ENCODE measurements at regions not wholly inside any gene's neighbourhood (a gene's known extent, or its start where the extent isn't known, plus 50 kb on each side); places are given as distances from the start of the nearest gene placed in this dataset.
"Not testable (repeated sequence)": the region's sequence is repeated elsewhere in the genome, so short reads cannot be mapped to it uniquely, and the experiment has no call there.

DNA sequence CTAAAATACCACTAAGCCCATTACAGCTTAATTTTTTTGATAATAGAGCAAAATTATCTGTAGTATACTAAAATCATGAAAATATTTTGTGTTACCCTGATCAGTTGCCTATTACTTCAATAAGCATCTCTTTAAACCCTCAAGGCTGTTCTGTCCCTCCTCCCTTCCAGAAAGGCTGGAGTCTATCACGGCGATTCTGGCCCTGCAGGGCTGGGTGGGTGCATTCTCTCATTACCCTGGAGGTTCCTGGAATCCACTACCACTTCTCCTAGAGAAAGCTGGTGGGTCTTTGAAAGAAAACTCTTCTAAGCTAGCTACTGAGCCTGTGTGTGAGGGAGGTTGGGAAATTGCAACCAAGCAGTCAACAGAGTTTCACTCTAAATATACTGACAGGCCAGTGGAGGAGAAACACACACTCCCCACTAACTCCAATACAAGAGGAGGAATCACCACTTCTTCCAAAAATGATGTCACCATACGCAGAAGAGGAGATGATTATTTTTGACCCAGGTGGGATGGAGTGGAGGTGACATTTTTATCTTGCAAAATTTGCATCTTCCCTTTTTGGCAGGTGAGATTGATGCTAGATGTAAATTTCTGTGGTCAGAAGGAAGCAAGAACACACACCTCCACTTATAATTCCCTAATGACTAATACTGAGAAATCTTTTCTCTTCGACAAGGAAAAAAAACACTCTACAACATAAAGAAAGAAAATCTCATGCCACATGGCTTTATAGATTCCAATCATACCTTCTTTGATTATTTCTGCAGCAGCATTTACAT lies 182.3 kb upstream of the PHACTR1 start:
- Mint-ChIP-seq H3K4me1 (peaks cover 4% of the 10 kb centered on the region), H3K9me3 (no peaks in the 10 kb centered on the region), H3K27ac (no peak overlapping the region), H3K27me3 (peaks cover 7% of the 10 kb centered on the region), H3K4me3 (no peak overlapping the region), H3K36me3 (ENCODE audit: low read depth) (no peaks in the 10 kb centered on the region)
- intact Hi-C loops (cut with micrococcal nuclease), result no loop called here
- no peak for DNase-seq

DNA sequence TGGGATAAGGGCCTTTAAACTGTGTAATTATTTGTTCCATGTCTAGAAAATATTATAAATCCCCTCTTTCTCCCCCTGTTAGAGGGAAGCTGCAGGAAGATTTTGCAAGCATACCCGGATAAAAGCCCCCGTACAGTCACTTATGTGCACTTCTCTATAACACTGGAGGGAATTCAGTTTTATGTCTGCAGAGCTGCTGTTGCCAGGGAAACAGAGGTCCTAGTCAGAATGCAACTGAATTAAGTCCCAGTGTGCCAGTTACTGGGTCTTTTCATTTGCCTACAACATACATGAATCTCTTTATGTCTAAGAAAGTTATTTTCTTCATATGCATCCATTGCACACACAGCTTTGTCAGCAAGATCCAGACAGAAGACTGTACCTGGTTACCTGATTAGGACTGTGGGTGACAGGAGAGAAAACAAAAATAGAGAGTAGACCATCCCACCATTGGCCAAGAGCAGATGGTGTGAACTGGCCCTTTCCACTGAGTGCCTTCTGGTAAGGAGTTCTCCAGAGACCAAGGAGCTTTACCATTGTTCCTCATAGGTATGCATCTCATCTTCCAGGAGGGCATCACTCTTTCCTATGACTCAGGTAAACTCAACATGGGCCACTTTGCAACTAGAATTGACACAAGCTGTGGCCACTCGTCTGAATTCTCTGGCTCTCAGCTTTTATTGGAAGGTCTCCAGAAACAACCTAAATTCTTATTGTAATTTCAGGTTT lies 180.8 kb upstream of the PHACTR1 start:
- Mint-ChIP-seq H3K27ac (no peak overlapping the region), H3K4me3 (no peak overlapping the region), H3K27me3 (peaks cover 4% of the 10 kb centered on the region), H3K4me1 (no peaks in the 10 kb centered on the region), H3K9me3 (no peaks in the 10 kb centered on the region), H3K36me3 (ENCODE audit: low read depth) (no peaks in the 10 kb centered on the region)
- intact Hi-C loops (cut with micrococcal nuclease), result no loop called here
- no peak for DNase-seq

DNA sequence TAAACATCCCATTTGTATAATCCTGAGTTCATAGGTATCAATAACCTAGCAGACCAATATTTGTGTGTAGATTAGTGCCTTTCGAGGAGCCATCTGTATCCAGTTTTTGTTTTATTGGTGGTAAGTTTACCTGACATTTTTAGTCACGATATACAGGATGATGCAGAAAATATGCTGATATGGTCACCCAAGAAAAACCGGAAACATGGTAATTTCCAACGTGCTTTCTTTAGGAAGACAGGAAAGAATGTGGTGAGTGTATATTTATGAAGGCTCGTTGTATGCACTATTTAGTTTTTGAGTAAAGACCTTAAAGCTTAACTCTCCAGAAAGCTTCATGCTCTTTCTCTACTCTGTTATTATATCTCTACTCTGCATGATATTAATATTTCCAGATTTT lies 180.2 kb upstream of the PHACTR1 start:
- intact Hi-C loops (cut with micrococcal nuclease), result no loop called here
- H3K9me3 Mint-ChIP-seq, result no peaks in the 10 kb centered on the region
- no peak for DNase-seq
- H3K27me3 Mint-ChIP-seq, result peaks cover 4% of the 10 kb centered on the region
- H3K4me3 Mint-ChIP-seq, result no peak overlapping the region
- H3K36me3 Mint-ChIP-seq (ENCODE audit: low read depth), result no peaks in the 10 kb centered on the region
- H3K4me1 Mint-ChIP-seq, result no peaks in the 10 kb centered on the region
- no peak overlapping the region for H3K27ac Mint-ChIP-seq

DNA sequence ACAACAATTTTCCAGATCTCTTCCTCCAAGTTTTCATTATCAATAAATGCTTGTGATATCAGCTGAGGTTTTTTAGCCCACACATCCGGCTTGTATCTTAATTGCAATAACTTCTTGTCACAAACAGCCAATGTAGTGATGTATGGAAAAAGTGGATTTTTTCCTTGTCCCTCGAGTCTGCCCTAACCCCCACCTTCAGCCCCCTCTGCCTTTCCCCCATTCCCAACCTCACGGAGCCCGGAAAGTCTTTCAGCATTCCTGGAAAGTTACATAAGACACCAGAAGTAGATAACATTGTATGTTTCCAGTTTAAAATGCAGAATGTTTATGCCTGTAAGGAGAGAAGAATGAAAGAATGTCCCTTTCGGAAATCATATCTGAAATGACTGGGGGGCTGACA lies 179.2 kb upstream of the PHACTR1 start:
- Mint-ChIP-seq H3K27me3 (peaks cover 4% of the 10 kb centered on the region), H3K36me3 (ENCODE audit: low read depth) (no peaks in the 10 kb centered on the region), H3K4me1 (no peaks in the 10 kb centered on the region), H3K9me3 (no peaks in the 10 kb centered on the region), H3K27ac (no peak overlapping the region), H3K4me3 (no peak overlapping the region)
- intact Hi-C loops (cut with micrococcal nuclease), result no loop called here
- no peak for DNase-seq

DNA sequence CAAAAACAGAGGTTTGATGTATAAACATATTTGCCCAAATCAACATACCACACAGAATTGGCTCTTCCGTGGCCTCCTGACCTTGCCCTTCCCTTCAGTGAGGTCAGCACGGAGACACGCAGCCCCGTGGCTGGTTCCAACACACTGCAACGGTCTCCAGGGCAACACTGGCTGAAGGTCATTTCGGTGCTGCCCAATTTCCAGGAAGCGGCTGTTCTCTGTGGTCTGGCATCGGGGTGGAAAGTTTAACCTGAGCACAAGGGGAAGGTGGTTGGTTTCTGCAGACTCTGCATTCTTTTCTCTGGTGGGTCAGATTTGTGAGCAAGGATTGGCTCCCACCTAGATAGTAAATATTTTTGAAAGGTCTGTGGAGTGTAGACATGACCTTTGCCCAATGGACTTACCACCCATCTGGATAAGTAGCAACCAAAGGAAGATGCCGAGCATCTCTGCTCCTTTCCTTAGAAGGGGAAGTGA lies 177.6 kb upstream of the PHACTR1 start:
- Mint-ChIP-seq H3K36me3 (ENCODE audit: low read depth) (no peaks in the 10 kb centered on the region), H3K9me3 (no peaks in the 10 kb centered on the region), H3K27ac (no peak overlapping the region), H3K4me1 (no peaks in the 10 kb centered on the region), H3K4me3 (no peak overlapping the region), H3K27me3 (no peaks in the 10 kb centered on the region)
- DNase-seq, result no peak
- intact Hi-C loops (cut with micrococcal nuclease), result no loop called here

DNA sequence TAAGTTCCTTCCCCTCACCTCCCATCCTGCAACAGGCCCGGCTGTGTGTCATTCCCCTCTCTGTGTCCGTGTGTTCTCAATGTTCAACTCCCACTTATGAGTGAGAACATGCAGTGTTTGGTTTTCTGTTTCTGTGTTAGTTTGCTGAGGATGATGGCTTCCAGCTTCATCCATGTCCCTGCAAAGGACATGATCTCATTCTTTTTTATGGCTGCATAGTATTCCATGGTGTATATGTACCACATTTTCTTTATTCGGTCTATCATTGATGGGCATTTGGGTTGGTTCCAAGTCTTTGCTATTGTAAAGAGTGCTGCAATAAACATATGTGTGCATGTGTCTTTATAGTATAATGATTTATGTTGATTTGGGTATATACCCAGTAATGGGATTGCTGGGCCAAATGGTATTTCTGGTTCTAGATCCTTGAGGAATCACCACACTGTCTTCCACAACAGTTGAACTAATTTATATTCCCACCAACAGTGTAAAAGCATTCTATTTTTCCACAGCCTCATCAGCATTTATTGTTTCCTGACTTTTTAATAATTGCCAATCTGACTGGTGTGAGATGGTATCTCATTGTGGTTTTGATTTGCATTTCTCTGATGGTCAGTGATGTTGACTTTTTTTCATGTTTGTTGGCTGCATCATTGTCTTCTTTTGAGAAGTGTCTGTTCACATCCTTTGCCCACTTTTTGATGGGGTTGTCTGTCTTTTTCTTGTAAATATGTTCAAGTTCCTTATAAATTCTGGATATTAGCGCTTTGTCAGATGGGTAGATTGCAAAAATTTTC lies 174.1 kb upstream of the PHACTR1 start:
- H3K9me3 Mint-ChIP-seq; DNase-seq; intact Hi-C loops (cut with micrococcal nuclease); H3K4me1 Mint-ChIP-seq; H3K36me3 Mint-ChIP-seq (ENCODE audit: low read depth); H3K27me3 Mint-ChIP-seq; H3K4me3 Mint-ChIP-seq; H3K27ac Mint-ChIP-seq: not testable (repeated sequence)

DNA sequence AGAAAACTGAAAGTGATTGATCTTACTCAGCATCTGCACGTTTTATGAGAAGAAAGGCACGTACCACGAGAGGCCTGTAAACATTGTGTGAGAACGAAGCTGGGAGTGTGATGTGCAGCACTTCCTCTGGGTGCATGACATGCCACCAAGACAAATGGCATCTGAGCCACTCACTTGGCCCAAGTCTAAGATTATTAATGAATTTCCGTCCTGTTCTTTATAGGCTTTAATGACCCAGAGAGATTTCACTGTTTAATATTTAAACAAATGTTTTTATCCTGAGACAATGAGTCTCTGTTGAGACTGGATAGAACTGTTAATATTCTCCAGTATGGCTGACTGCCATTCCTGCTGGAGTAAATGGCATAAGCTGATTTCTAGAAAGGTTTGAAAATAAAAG lies 172.6 kb upstream of the PHACTR1 start:
- H3K4me3 Mint-ChIP-seq, result no peak overlapping the region
- H3K4me1 Mint-ChIP-seq, result no peaks in the 10 kb centered on the region
- intact Hi-C loops (cut with micrococcal nuclease), result no loop called here
- no peaks in the 10 kb centered on the region for H3K27me3 Mint-ChIP-seq
- DNase-seq, result no peak
- peaks cover 4% of the 10 kb centered on the region for H3K9me3 Mint-ChIP-seq
- H3K27ac Mint-ChIP-seq, result no peak overlapping the region
- no peaks in the 10 kb centered on the region for H3K36me3 Mint-ChIP-seq (ENCODE audit: low read depth)

DNA sequence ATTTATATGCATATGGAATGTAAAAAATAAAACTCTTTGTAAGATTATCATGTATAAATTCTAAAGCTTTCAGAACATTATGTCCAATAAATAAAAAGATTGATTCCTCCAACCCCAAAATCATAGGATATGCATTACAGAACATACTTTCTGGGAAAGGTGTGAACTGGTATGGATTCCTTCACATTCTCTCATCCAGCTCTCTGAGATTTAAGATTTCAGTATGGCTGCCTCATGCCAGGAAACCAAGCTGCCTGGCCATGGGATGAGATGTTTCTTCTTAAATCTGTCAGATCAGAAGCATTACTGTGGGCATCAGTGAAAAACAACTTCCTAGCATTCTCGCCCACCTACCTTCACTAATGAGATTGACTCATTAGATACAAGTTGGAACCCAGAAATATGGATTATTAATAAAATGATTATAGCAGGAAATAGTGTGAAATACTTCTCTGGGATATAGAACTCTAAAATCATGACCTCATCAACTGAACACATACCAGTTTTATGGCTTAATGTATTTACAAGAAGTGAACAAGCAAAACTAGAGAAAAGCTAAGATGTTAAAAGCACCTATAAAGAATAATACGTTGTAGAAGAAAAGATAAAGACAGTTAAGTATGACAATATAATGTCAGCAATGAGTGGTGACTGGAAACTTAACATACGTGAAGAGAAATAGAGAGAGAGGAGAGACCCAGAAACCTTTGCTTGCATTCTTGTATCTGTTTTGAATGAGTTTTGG lies 171.6 kb upstream of the PHACTR1 start:
- intact Hi-C loops (cut with micrococcal nuclease), result no loop called here
- Mint-ChIP-seq H3K27ac (no peak overlapping the region), H3K36me3 (ENCODE audit: low read depth) (no peaks in the 10 kb centered on the region), H3K9me3 (peaks cover 4% of the 10 kb centered on the region), H3K4me3 (no peak overlapping the region), H3K27me3 (no peaks in the 10 kb centered on the region), H3K4me1 (no peaks in the 10 kb centered on the region)
- no peak for DNase-seq

DNA sequence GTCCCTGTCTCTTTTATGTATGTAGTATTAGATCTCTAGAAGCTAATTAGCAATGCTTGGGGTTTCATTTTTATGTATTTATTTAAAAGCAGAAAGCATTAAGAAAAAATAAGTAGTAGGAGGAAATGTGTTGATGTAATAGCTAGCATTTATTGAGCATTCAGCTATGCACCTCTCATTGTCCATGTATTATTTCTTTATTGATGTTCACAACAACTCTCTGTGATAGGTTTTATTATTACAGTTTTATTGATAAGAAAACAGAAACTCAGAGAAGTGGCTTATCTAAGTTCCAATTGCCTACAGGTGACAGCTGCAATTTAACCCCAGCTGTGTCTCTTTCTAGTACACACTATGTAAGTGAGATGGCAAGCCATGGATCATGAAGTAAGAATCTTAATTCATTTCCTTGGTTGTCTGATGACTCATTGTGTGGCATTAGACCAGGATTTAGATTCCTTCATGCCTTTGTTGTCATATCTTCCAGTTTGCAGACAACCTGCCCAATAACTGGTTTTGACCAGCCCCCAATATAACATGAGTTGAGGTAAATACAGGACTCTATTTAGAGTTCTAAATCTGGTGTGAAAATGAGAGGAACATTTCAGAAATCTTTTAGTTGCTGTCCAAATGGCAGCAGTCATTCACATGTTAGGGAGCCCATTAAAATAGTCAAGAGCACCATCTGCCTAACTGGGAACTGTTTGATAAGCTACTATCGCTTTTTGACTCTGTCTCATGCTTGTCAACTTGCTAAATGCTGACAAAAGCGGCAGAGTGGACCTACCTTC lies 170.8 kb upstream of the PHACTR1 start:
- Mint-ChIP-seq H3K4me1 (no peaks in the 10 kb centered on the region), H3K9me3 (peaks cover 4% of the 10 kb centered on the region), H3K27ac (no peak overlapping the region), H3K27me3 (no peaks in the 10 kb centered on the region), H3K36me3 (ENCODE audit: low read depth) (no peaks in the 10 kb centered on the region), H3K4me3 (no peak overlapping the region)
- DNase-seq, result no peak
- intact Hi-C loops (cut with micrococcal nuclease), result no loop called here

DNA sequence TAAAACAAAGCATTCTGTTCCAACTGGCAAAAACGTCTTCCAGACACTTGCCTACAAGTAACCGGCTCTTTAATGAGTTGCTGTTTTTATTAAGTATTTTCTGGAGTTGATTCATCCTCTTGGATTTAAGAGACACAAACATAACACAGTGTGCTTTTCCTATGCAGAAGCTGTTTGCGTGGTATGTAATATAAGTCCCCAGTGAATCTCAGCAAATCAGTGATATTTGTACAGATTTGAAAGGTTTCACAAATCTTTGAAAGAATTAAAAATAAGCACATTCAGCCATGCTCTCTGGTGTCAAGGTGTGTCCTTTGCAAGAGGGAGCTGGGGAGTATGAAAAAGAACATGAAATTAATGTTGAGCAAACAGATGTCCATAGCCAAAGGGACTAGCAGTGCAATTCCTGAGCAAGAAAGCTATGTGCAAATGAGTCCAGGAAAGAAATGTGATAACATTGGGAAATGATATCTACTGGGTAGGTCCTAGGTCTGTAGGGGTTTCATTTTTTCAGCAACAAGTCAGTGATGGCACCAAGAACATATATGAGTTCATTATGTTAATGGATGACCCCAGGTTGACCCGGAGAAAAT lies 170.1 kb upstream of the PHACTR1 start:
- DNase-seq, result no peak
- no peaks in the 10 kb centered on the region for H3K27me3 Mint-ChIP-seq
- H3K4me3 Mint-ChIP-seq, result no peak overlapping the region
- H3K9me3 Mint-ChIP-seq, result peaks cover 4% of the 10 kb centered on the region
- intact Hi-C loops (cut with micrococcal nuclease), result no loop called here
- no peak overlapping the region for H3K27ac Mint-ChIP-seq
- no peaks in the 10 kb centered on the region for H3K36me3 Mint-ChIP-seq (ENCODE audit: low read depth)
- no peaks in the 10 kb centered on the region for H3K4me1 Mint-ChIP-seq

DNA sequence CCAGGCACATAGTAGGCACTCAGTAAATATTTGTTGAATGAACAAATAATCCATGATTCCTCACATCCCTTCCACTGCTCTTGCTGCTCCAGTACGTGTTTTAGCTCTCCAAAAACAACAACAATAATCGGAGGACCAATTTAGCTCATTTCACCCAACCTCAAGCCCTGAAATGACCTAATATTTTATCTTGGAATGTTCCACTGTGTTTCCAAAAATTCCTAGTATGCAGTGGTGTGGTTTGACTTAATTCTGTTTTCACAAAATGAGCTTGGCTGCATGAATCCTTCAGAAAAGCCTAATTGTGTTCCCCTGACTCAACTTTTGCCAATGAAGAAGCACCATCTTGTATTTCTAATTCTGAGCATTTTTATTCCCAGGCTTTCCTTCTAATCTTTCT lies 168.0 kb upstream of the PHACTR1 start:
- no peaks in the 10 kb centered on the region for H3K4me1 Mint-ChIP-seq
- intact Hi-C loops (cut with micrococcal nuclease), result no loop called here
- DNase-seq, result no peak
- H3K27ac Mint-ChIP-seq, result no peak overlapping the region
- H3K4me3 Mint-ChIP-seq, result no peak overlapping the region
- peaks cover 4% of the 10 kb centered on the region for H3K9me3 Mint-ChIP-seq
- no peaks in the 10 kb centered on the region for H3K27me3 Mint-ChIP-seq
- H3K36me3 Mint-ChIP-seq (ENCODE audit: low read depth), result no peaks in the 10 kb centered on the region

DNA sequence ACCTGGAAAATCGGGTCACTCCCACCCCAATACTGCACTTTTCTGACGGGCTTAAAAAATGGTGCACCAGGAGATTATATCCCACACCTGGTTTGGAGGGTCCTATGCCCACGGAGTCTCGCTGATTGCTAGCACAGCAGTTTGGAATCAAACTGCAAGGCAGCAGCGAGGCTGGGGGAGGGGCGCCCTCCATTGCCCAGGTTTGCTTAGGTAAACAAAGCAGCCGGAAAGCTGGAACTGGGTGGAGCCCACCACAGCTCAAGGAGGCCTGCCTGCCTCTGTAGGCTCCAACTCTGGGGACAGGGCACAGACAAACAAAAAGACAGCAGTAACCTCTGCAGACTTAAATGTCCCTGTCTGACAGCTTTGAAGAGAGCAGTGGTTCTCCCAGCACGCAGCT lies 167.1 kb upstream of the PHACTR1 start:
- intact Hi-C loops (cut with micrococcal nuclease), result not testable (repeated sequence)

DNA sequence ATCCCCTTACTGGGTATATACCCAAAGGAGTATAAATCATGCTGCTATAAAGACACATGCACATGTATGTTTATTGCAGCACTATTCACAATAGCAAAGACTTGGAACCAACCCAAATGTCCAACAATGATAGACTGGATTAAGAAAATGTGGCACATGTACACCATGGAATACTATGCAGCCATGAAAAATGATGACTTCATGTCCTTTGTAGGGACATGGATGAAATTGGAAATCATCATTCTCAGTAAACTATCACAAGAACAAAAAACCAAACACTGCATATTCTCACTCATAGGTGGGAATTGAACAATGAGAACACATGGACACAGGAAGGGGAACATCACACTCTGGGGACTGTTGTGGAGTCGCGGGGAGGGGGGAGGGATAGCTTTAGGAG lies 161.7 kb upstream of the PHACTR1 start:
- H3K4me1 Mint-ChIP-seq; intact Hi-C loops (cut with micrococcal nuclease); H3K27ac Mint-ChIP-seq; DNase-seq; H3K4me3 Mint-ChIP-seq; H3K9me3 Mint-ChIP-seq; H3K27me3 Mint-ChIP-seq; H3K36me3 Mint-ChIP-seq (ENCODE audit: low read depth): not testable (repeated sequence)

More for the DNA sequence above, 167.1 kb upstream of the PHACTR1 start:
- not testable (repeated sequence) for H3K4me1 Mint-ChIP-seq; H3K36me3 Mint-ChIP-seq (ENCODE audit: low read depth); H3K4me3 Mint-ChIP-seq; DNase-seq; H3K27me3 Mint-ChIP-seq; H3K27ac Mint-ChIP-seq; H3K9me3 Mint-ChIP-seq

All from activated CD4-positive, alpha-beta T cell treated with anti-CD3 and anti-CD28 coated beads, Interleukin-2, amount 10 ng/mL, durations not matched to agents 24 days and 14 days (primary cell).